Peyer's patch (tissue), 4 donors: ENCODE measurements at regions not wholly inside any gene's neighbourhood (a gene's known extent, or its start where the extent isn't known, plus 50 kb on each side); places are given as distances from the start of the nearest gene placed in this dataset.

Source experiments
- DNase-seq, 3 donors: peaks; one replicate each; pipeline ENCODE4 v3.0.0-alpha.2; 2017 to 2019
- H3K27ac ChIP-seq, 4 donors: fragments of 200-600 bp; sonication (generic); one replicate each; pipeline ENCODE4 v1.5.1; 2016 to 2019
- H3K27me3 ChIP-seq, 2 donors: fragments of 200-600 bp; sonication (generic); one replicate each; pipeline ENCODE4 v1.5.1; 2019
- H3K36me3 ChIP-seq, 3 donors: fragments of 200-600 bp; sonication (generic); one replicate each; pipeline ENCODE4 v1.5.1; 2016 to 2019
- H3K4me1 ChIP-seq, 4 donors: fragments of 200-600 bp; sonication (generic); one replicate each; pipeline ENCODE4 v1.5.1; 2016 to 2019
- H3K4me3 ChIP-seq, 4 donors: fragments of 200-600 bp; sonication (generic); 1 replicate in 3 of 4; 2 replicates in 1 of 4; pipeline ENCODE4 v1.5.1; 2016 to 2019; ENCODE audit warnings: mild to moderate bottlenecking in 1 of 4
- H3K9me3 ChIP-seq, 4 donors: fragments of 200-600 bp; sonication (generic); one replicate each; pipeline ENCODE4 v1.5.1; 2016 to 2019; ENCODE audit warnings: mild to moderate bottlenecking in 1 of 4
- POLR2A ChIP-seq, 2 donors: fragments of 450-650 bp; IDR thresholded peaks; one replicate each; pipeline ENCODE4 v1.5.1; 2017; ENCODE audit warnings: antibody characterized with exemption in 2 of 2, mild to moderate bottlenecking in 2 of 2, moderate library complexity in 2 of 2
- TF ChIP-seq, protein P1 (sequence below), 6 experiments: fragments of 450-650 bp in 4 of 6; fragments of 200-600 bp in 2 of 6; sonication (generic) in 1 of 6; IDR thresholded peaks; one replicate each; pipeline ENCODE4 v1.5.1; 2017 to 2019; ENCODE audit warnings: antibody characterized with exemption in 6 of 6, mild to moderate bottlenecking in 3 of 6, moderate library complexity in 1 of 6

DNA sequence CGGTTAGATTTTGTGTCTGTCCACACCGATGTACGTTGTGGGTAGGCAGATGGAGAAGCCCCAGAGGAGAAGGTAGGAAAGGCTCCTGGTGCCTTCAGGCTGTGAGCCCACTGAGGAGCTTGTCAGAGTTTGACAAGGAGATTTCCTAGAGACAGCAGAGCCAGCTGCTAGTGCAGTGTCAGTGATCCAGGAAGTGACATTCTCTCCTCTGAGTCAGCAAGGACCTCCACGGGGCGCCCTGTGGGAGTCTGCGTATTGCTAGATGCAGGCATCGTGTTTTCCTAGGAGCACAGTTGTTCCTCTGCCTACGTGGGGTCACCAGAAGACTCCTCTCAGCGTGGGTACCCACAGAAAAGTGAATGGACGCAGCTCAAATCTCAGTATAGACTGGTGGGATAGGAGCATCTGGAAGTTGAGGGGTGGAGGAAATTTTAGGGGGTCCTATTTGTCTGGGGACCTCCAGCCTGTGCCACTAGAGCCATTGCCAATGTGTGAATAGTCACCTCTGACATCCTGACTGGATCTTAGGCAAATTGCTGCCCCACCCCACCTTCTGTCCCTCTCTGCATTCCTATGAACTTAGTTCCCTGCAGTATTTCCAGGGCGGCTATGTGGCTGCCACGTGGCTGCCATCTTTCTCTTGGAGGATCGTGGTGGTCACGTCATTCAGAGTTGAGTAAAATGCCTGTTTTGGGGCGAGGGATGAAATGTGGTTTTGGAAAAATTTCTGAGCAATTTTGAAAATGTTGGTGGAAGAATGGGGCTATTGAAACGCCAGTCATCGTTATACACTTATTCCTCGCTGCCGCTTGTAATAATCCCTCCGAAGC, 84.8 kb upstream of the KLHL25 start:
- no peaks in the 10 kb centered on the region for H3K9me3 ChIP-seq
- TF ChIP-seq POLR2A (IDR thresholded peaks at IDR 0.05) = no peak
- TF ChIP-seq, protein P1, sequence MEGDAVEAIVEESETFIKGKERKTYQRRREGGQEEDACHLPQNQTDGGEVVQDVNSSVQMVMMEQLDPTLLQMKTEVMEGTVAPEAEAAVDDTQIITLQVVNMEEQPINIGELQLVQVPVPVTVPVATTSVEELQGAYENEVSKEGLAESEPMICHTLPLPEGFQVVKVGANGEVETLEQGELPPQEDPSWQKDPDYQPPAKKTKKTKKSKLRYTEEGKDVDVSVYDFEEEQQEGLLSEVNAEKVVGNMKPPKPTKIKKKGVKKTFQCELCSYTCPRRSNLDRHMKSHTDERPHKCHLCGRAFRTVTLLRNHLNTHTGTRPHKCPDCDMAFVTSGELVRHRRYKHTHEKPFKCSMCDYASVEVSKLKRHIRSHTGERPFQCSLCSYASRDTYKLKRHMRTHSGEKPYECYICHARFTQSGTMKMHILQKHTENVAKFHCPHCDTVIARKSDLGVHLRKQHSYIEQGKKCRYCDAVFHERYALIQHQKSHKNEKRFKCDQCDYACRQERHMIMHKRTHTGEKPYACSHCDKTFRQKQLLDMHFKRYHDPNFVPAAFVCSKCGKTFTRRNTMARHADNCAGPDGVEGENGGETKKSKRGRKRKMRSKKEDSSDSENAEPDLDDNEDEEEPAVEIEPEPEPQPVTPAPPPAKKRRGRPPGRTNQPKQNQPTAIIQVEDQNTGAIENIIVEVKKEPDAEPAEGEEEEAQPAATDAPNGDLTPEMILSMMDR (IDR thresholded peaks at IDR 0.05) = no peak
- DNase-seq = no peak
- H3K36me3 ChIP-seq = no peaks in the 10 kb centered on the region
- no peaks in the 10 kb centered on the region for H3K4me1 ChIP-seq
- H3K4me3 ChIP-seq = no peak overlapping the region
- no peaks in the 10 kb centered on the region for H3K27me3 ChIP-seq
- H3K27ac ChIP-seq = no peak overlapping the region

DNA sequence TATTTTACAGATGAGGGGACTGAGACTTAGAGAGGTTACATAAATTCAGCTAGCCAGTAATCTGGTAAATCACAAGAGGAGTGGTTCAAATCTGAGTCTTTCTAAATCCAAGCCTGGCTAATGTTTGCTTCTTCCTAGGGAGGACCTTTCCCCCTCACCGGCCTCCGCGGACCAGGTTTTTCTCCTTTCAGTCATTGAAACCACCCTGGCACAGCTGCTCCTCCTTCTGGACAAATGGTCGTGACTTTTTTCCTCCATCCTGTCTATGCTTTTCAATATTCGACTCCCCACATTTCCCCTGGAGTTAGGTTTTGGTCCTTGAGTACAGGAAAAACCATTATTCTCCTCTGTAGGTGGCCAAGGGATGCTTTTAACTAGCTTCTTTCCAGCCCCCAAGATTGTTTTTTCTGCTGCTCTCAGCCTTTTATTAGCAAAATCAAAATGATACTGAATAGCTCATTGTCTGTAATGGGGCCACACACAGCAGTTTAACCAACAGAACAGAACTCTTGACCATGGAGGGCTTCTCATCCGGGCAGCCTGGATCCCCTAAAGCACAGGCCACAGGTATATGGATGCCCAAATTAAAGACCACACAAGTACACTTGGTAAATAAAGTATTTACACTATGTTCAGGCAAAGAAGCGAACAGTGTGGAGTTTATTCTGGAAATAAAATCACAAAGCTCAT, 85.9 kb upstream of the KLHL25 start:
- TF ChIP-seq, protein P1 (IDR thresholded peaks at IDR 0.05) = no peak
- TF ChIP-seq POLR2A (IDR thresholded peaks at IDR 0.05) = no peak
- DNase-seq = no peak
- Histone ChIP-seq H3K4me1 (no peaks in the 10 kb centered on the region), H3K9me3 (no peaks in the 10 kb centered on the region), H3K27me3 (no peaks in the 10 kb centered on the region), H3K4me3 (no peak overlapping the region), H3K27ac (no peak overlapping the region), H3K36me3 (no peaks in the 10 kb centered on the region)

DNA sequence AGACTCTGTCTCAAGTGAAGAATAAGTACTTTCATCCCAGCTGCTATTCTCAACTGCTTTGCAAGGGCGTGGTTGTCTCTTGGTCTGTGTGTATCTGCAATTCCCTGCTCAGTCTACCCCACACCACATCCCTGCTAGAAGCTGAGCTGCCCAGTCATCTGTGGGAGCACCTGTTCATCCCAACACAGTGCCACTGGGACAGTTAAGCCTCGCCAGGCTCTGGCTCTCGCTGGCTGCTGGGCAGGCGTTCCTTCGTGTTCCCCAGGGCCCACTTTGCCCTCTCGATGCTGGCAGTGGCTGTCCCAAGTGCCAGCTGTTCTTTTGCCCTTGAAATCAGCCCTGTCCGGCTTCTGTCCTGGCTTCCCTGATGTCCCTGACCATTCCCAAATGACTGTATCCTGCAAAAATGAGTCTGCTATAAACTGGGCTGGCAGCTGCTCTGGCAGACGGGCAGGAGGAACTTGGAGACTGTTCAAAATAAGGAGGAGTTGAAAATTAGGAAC, 91.6 kb upstream of the KLHL25 start:
- H3K36me3 ChIP-seq = no peaks in the 10 kb centered on the region
- no peak overlapping the region for H3K27ac ChIP-seq
- no peaks in the 10 kb centered on the region for H3K9me3 ChIP-seq
- H3K27me3 ChIP-seq = no peaks in the 10 kb centered on the region
- no peaks in the 10 kb centered on the region for H3K4me1 ChIP-seq
- TF ChIP-seq POLR2A (IDR thresholded peaks at IDR 0.05) = no peak
- TF ChIP-seq, protein P1 (IDR thresholded peaks at IDR 0.05) = no peak
- no peak for DNase-seq
- H3K4me3 ChIP-seq = no peak overlapping the region

GRCh38 chr15:85889956-85890619, 95.4 kb upstream of the KLHL25 start:
- no peak for DNase-seq
- Histone ChIP-seq H3K36me3 (no peaks in the 10 kb centered on the region), H3K4me1 (no peaks in the 10 kb centered on the region), H3K4me3 (no peak overlapping the region), H3K27ac (no peak overlapping the region), H3K27me3 (no peaks in the 10 kb centered on the region), H3K9me3 (no peaks in the 10 kb centered on the region)
- TF ChIP-seq, protein P1 (IDR thresholded peaks at IDR 0.05) = no peak
- TF ChIP-seq POLR2A (IDR thresholded peaks at IDR 0.05) = no peak

GRCh38 chr15:85890620-85890980, 95.9 kb upstream of the KLHL25 start:
- no peak for DNase-seq
- H3K4me1 ChIP-seq = no peaks in the 10 kb centered on the region
- no peaks in the 10 kb centered on the region for H3K9me3 ChIP-seq
- no peaks in the 10 kb centered on the region for H3K27me3 ChIP-seq
- no peak overlapping the region for H3K27ac ChIP-seq
- TF ChIP-seq POLR2A (IDR thresholded peaks at IDR 0.05) = no peak
- TF ChIP-seq, protein P1 (IDR thresholded peaks at IDR 0.05) = no peak
- no peaks in the 10 kb centered on the region for H3K36me3 ChIP-seq
- H3K4me3 ChIP-seq = no peak overlapping the region
